Ishikawa (cell line): ENCODE measurements at regions not wholly inside any gene's neighbourhood (a gene's known extent, or its start where the extent isn't known, plus 50 kb on each side); places are given as distances from the start of the nearest gene placed in this dataset.

Experiments used
- CEBPB ChIP-seq: IDR thresholded peaks from 2 replicates; pipeline ENCODE4 v1.6.1; 2012
- EP300 ChIP-seq: IDR thresholded peaks from 2 replicates; pipeline ENCODE4 v1.6.1; 2012; ENCODE audit warnings: borderline replicate concordance
- NFIC ChIP-seq: IDR thresholded peaks from 2 replicates; pipeline ENCODE4 v1.6.1; 2012
- RAD21 ChIP-seq: IDR thresholded peaks from 2 replicates; pipeline ENCODE4 v1.6.1; 2012; ENCODE audit warnings: low read depth
- REST ChIP-seq: IDR thresholded peaks from 2 replicates; pipeline ENCODE4 v1.6.1; 2012; ENCODE audit warnings: low read depth, mild to moderate bottlenecking
- TAF1 ChIP-seq: IDR thresholded peaks from 2 replicates; pipeline ENCODE4 v1.6.1; 2012; ENCODE audit warnings: low read depth, mild to moderate bottlenecking
- TCF12 ChIP-seq: IDR thresholded peaks from 2 replicates; pipeline ENCODE4 v1.6.1; 2012; ENCODE audit warnings: low read depth
- YY1 ChIP-seq: IDR thresholded peaks from 2 replicates; pipeline ENCODE4 v1.6.1; 2012; ENCODE audit warnings: low read depth

- TF ChIP-seq TCF12 (no peak), REST (no peak), TAF1 (no peak), RAD21 (no peak), CEBPB (no peak), YY1 (no peak), EP300 (no peak), NFIC (no peak)
These were observed 1043.5 kb upstream of the ALCAM start for GRCh38 chr3:104323226-104323625.
